ENCODE measurements at regions not wholly inside any gene's neighbourhood (a gene's known extent, or its start where the extent isn't known, plus 50 kb on each side); places are given as distances from the start of the nearest gene placed in this dataset.

- no peak for TF ChIP-seq EZH2phosphoT487 (IDR thresholded peaks at IDR 0.05; ENCODE audit: borderline replicate concordance, low read length)
- TF ChIP-seq CTCF (IDR thresholded peaks at IDR 0.05; ENCODE audit: low read depth, low read length, poor library complexity, severe bottlenecking): no peak
- no peaks in the 10 kb centered on the region for H3K4me1 ChIP-seq (ENCODE audit: control insufficient read depth, low read length)
- H3K27ac ChIP-seq (ENCODE audit: low read depth, low read length): no peak overlapping the region
- H3K36me3 ChIP-seq (ENCODE audit: control insufficient read depth, low read length): no peaks in the 10 kb centered on the region
- no peaks in the 10 kb centered on the region for H4K20me1 ChIP-seq (ENCODE audit: control insufficient read depth, insufficient read depth, low read depth, low read length)
- no peaks in the 10 kb centered on the region for H3K9me2 ChIP-seq (replicated peaks; ENCODE audit: control insufficient read depth, low read length)
- H3F3A ChIP-seq (ENCODE audit: control insufficient read depth, insufficient read depth): no peaks in the 10 kb centered on the region
- peaks cover 1% of the 10 kb centered on the region; the same call in 1 of the 2 replicates for H3K9me3 ChIP-seq (ENCODE audit: control insufficient read depth, insufficient read depth, low read length)
- no peaks in the 10 kb centered on the region for H3K27me3 ChIP-seq (ENCODE audit: control insufficient read depth, low read length)
- H3K79me2 ChIP-seq (ENCODE audit: control insufficient read depth, low read length): no peaks in the 10 kb centered on the region
- H3K4me2 ChIP-seq (ENCODE audit: low read length): no peak overlapping the region
- H3K4me3 ChIP-seq (ENCODE audit: low read length): no peak overlapping the region
These were observed 323.2 kb upstream of the COBL start for GRCh38 chr7:51639661-51640334.

GRCh38 chr7:51636503-51636902, 319.9 kb upstream of the COBL start:
- Histone ChIP-seq H3K4me3 (ENCODE audit: low read length) (no peak overlapping the region), H3F3A (ENCODE audit: control insufficient read depth, insufficient read depth) (no peaks in the 10 kb centered on the region), H3K79me2 (ENCODE audit: control insufficient read depth, low read length) (no peaks in the 10 kb centered on the region), H3K27me3 (ENCODE audit: control insufficient read depth, low read length) (no peaks in the 10 kb centered on the region), H3K27ac (ENCODE audit: low read depth, low read length) (no peak overlapping the region), H4K20me1 (ENCODE audit: control insufficient read depth, insufficient read depth, low read depth, low read length) (no peaks in the 10 kb centered on the region), H3K36me3 (ENCODE audit: control insufficient read depth, low read length) (no peaks in the 10 kb centered on the region), H3K9me3 (ENCODE audit: control insufficient read depth, insufficient read depth, low read length) (no peaks in the 10 kb centered on the region), H3K9me2 (replicated peaks; ENCODE audit: control insufficient read depth, low read length) (no peaks in the 10 kb centered on the region), H3K4me1 (ENCODE audit: control insufficient read depth, low read length) (no peaks in the 10 kb centered on the region), H3K4me2 (ENCODE audit: low read length) (no peak overlapping the region)
- no peak for TF ChIP-seq CTCF (IDR thresholded peaks at IDR 0.05; ENCODE audit: low read depth, low read length, poor library complexity, severe bottlenecking)
- TF ChIP-seq EZH2phosphoT487 (IDR thresholded peaks at IDR 0.05; ENCODE audit: borderline replicate concordance, low read length): no peak

GRCh38 chr7:51635775-51636174, 319.2 kb upstream of the COBL start:
- H3F3A ChIP-seq (ENCODE audit: control insufficient read depth, insufficient read depth): no peaks in the 10 kb centered on the region
- no peaks in the 10 kb centered on the region for H3K4me1 ChIP-seq (ENCODE audit: control insufficient read depth, low read length)
- no peak overlapping the region for H3K4me2 ChIP-seq (ENCODE audit: low read length)
- H3K36me3 ChIP-seq (ENCODE audit: control insufficient read depth, low read length): no peaks in the 10 kb centered on the region
- H3K79me2 ChIP-seq (ENCODE audit: control insufficient read depth, low read length): no peaks in the 10 kb centered on the region
- H3K9me2 ChIP-seq (replicated peaks; ENCODE audit: control insufficient read depth, low read length): no peaks in the 10 kb centered on the region
- no peaks in the 10 kb centered on the region for H4K20me1 ChIP-seq (ENCODE audit: control insufficient read depth, insufficient read depth, low read depth, low read length)
- no peaks in the 10 kb centered on the region for H3K27me3 ChIP-seq (ENCODE audit: control insufficient read depth, low read length)
- TF ChIP-seq EZH2phosphoT487 (IDR thresholded peaks at IDR 0.05; ENCODE audit: borderline replicate concordance, low read length) (no peak), CTCF (IDR thresholded peaks at IDR 0.05; ENCODE audit: low read depth, low read length, poor library complexity, severe bottlenecking) (no peak)
- H3K9me3 ChIP-seq (ENCODE audit: control insufficient read depth, insufficient read depth, low read length): peaks cover 2% of the 10 kb centered on the region; the same call in 1 of the 2 replicates
- no peak overlapping the region for H3K27ac ChIP-seq (ENCODE audit: low read depth, low read length)
- no peak overlapping the region for H3K4me3 ChIP-seq (ENCODE audit: low read length)

All from DOHH2 (cell line).